Upper lobe of right lung (tissue), 1 donor: ENCODE measurements at regions not wholly inside any gene's neighbourhood (a gene's known extent, or its start where the extent isn't known, plus 50 kb on each side); places are given as distances from the start of the nearest gene placed in this dataset.

ENCODE experiments used
- ATAC-seq: fragments of 200-7000 bp; cut with Tn5 transposase; one replicate; pipeline ENCODE4 v1.9.1; 2020; ENCODE audit warnings: mild to moderate bottlenecking, moderate library complexity
- DNase-seq: peaks from one replicate; pipeline ENCODE4 v3.0.0-alpha.2; 2020
- H3K27ac ChIP-seq: fragments of 200-600 bp; one replicate; pipeline ENCODE4 v1.8.0; 2022
- H3K27me3 ChIP-seq: fragments of 200-600 bp; one replicate; pipeline ENCODE4 v1.8.0; 2022; ENCODE audit warnings: mild to moderate bottlenecking
- H3K36me3 ChIP-seq: fragments of 200-600 bp; one replicate; pipeline ENCODE4 v1.8.0; 2022
- H3K4me1 ChIP-seq: fragments of 200-600 bp; one replicate; pipeline ENCODE4 v1.8.0; 2022
- H3K4me3 ChIP-seq: fragments of 200-600 bp; one replicate; pipeline ENCODE4 v1.8.0; 2022; ENCODE audit warnings: mild to moderate bottlenecking
- H3K9me3 ChIP-seq: fragments of 200-600 bp; one replicate; pipeline ENCODE4 v1.8.0; 2022
- intact Hi-C: fragments of 100-400 bp; cut with DNase I; formaldehyde crosslinking; loops from one replicate; pipeline ENCODE4 v1.11.0; 2022
- TF ChIP-seq, protein P1 (sequence below): fragments of 200-600 bp; IDR thresholded peaks from one replicate; pipeline ENCODE4 v1.8.0; 2022; ENCODE audit warnings: antibody characterized with exemption
- donor health status: DM: no; HTN: yes; CAD: no; lungs with severe emphysema.

DNA sequence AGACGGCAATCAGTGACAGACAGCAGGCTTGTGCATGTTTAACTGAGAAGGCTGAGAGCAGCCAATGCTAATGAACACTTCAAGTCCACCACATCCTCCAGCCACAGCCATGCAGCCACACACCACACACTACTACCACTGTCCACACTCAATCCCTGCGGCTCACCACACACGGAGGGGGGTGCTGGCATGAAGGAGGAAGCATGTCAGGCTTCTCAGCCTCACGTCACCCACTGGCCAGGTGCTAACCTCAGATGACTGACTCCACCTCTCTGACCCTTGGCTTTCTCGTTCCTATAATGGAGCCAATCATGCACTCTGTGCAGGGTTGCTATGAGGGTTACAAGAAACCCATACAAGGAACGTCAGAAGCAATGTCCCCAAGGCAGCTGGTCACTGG is 165.4 kb upstream of the RNF32 start:
- no peak overlapping the region for H3K27ac ChIP-seq

DNA sequence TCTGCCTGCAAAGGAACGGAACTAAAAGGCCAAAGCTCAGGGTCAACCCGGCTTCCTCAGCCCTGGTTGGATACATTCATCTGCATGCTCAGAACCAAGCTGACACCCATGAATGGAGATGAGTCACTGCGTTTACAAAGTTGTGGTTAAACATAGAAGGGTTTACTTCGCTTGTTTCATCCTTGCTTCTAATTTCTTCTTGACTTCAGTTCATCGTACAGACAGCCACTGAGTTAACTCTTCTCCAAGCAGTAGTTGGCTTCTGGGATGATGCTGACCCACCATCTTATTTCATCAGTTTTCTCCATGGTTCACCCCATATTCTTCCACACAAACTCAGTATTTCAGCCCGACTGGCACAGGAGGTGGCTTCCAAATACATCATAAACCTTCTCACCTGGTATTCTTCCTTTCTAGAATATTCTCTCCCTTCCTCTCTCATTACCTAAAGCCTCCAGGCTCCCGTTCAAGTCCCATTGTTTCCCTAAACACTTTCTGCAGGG is 166.3 kb upstream of the RNF32 start:
- Histone ChIP-seq H3K9me3 (no peaks in the 10 kb centered on the region), H3K27me3 (no peaks in the 10 kb centered on the region), H3K27ac (no peak overlapping the region), H3K4me3 (no peak overlapping the region), H3K36me3 (no peaks in the 10 kb centered on the region), H3K4me1 (no peaks in the 10 kb centered on the region)
- DNase-seq (no peak), ATAC-seq (no peak)
- TF ChIP-seq, protein P1, sequence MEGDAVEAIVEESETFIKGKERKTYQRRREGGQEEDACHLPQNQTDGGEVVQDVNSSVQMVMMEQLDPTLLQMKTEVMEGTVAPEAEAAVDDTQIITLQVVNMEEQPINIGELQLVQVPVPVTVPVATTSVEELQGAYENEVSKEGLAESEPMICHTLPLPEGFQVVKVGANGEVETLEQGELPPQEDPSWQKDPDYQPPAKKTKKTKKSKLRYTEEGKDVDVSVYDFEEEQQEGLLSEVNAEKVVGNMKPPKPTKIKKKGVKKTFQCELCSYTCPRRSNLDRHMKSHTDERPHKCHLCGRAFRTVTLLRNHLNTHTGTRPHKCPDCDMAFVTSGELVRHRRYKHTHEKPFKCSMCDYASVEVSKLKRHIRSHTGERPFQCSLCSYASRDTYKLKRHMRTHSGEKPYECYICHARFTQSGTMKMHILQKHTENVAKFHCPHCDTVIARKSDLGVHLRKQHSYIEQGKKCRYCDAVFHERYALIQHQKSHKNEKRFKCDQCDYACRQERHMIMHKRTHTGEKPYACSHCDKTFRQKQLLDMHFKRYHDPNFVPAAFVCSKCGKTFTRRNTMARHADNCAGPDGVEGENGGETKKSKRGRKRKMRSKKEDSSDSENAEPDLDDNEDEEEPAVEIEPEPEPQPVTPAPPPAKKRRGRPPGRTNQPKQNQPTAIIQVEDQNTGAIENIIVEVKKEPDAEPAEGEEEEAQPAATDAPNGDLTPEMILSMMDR: no peak
- intact Hi-C loops: loop anchor here (10.0 kb wide), 1 partner anchor 659 kb away; the partner anchor contains the start of gene SHH

More for the DNA sequence above, 165.4 kb upstream of the RNF32 start:
- TF ChIP-seq, protein P1: no peak
- intact Hi-C loops: loop anchor here (10.0 kb wide), 1 partner anchor 660 kb away; the partner anchor contains the start of gene SHH
- Histone ChIP-seq H3K9me3 (no peaks in the 10 kb centered on the region), H3K4me3 (no peak overlapping the region), H3K27me3 (no peaks in the 10 kb centered on the region), H3K36me3 (no peaks in the 10 kb centered on the region), H3K4me1 (no peaks in the 10 kb centered on the region)
- DNase-seq (no peak), ATAC-seq (no peak)

GRCh38 chr7:156473476-156474240 is 166.9 kb upstream of the RNF32 start:
- Histone ChIP-seq H3K4me3 (no peak overlapping the region), H3K27me3 (no peaks in the 10 kb centered on the region), H3K36me3 (no peaks in the 10 kb centered on the region), H3K27ac (no peak overlapping the region), H3K9me3 (no peaks in the 10 kb centered on the region), H3K4me1 (no peaks in the 10 kb centered on the region)
- intact Hi-C loops: loop anchor here (10.0 kb wide), 1 partner anchor 659 kb away; the partner anchor contains the start of gene SHH
- DNase-seq (no peak), ATAC-seq (peak; percentile 67)
- TF ChIP-seq, protein P1: peak; percentile 59

DNA sequence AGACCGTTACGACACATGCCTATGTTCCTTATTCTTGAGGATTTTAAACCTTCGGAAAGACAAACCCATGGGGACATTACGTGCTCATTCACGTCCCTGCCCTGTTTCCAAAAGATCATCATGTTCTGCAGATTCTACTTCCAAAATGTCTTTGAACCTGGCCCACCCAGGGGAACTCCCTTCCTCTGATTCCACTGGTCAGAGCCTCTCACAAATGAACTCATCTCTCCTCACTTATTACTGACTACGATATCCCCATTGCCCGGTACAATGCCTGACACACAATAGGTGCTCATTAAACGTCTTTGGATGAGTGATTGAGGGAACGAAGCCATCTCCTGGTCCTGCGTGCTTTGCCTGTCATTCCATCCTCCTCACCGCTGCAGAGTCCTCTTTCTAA is 168.3 kb upstream of the RNF32 start:
- no peaks in the 10 kb centered on the region for H3K4me1 ChIP-seq
- H3K27me3 ChIP-seq: no peaks in the 10 kb centered on the region
- H3K36me3 ChIP-seq: no peaks in the 10 kb centered on the region
- H3K27ac ChIP-seq: no peak overlapping the region
- intact Hi-C loops: loop anchor here (10.0 kb wide), 1 partner anchor 657 kb away; the partner anchor contains the start of gene SHH
- no peak for ATAC-seq
- H3K9me3 ChIP-seq: no peaks in the 10 kb centered on the region
- TF ChIP-seq, protein P1: no peak
- no peak overlapping the region for H3K4me3 ChIP-seq
- no peak for DNase-seq

DNA sequence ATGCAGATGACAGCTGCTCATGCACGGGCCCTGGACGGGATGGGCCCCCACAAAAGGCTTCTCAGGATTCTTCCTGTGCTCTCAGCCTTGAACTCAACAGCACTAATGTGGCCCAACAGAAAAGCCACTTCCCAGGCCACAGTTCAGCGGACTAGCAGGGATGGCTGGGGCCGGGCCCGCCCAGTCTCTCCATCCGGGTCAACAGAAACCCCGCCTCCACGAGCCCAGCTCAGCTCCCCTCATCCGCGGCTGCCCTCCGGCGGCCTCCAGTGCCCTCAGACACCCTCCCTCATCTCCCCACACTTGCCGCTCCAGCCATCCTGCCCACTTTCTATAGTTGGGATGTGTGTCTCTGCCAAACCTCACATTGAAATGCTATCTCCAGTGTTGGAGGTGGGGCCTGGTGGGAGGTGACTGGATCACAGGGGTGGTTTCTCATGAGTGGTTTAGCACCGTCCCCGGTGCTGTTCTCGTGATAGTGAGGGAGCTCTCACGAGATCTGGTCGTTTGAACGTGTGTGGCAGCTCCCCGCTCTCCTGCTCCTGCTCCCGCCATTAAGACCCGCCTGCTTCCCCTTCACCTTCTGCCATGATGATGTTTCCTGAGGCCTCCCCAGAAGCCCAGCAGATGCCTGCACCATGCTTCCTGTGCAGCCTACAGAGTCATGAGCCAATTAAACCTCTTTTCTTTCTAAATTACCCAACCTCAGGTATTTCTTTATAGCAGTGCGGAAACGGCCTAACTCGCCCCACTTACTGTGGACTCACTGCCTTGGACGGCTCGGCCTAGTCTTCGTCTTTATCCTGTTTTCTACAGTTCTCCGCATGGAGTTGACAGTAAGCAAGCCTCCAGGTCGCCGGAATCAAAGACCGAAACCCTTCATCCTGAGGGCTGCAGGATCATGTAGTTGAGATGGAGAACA is 169.9 kb upstream of the RNF32 start:
- Histone ChIP-seq H3K4me1 (no peaks in the 10 kb centered on the region), H3K4me3 (no peak overlapping the region), H3K27me3 (no peaks in the 10 kb centered on the region), H3K9me3 (no peaks in the 10 kb centered on the region), H3K36me3 (no peaks in the 10 kb centered on the region), H3K27ac (no peak overlapping the region)
- TF ChIP-seq, protein P1: no peak
- ATAC-seq: no peak
- no peak for DNase-seq
- intact Hi-C loops: loop anchor here (10.0 kb wide), 1 partner anchor 656 kb away; the partner anchor contains the start of gene SHH
